ENCODE measurements at regions not wholly inside any gene's neighbourhood (a gene's known extent, or its start where the extent isn't known, plus 50 kb on each side); places are given as distances from the start of the nearest gene placed in this dataset.
"Not testable (repeated sequence)": the region's sequence is repeated elsewhere in the genome, so short reads cannot be mapped to it uniquely, and the experiment has no call there.

DNA sequence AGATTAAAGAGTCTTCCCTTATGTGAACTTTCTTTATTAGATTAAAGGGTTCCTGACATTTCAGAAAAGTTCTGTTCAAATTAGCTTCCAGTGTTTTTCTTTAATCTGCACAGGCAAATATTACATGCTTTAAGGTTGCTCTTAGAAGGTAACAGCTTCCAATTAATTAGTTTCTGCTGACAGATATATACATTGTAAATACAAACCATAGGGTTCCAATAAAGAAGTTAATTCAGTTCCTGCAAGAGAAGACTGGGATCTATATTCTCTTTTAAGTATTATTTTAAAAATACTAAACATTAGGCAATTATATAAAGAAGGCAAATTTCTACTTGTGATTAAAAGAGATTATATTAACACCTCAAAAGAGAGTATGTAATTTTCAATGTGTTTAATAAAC is 795.7 kb downstream of the MAT2B start:
- DNase-seq (no peak), ATAC-seq (no peak)

GRCh38 chr5:164301708-164302107 is 796.3 kb downstream of the MAT2B start:
- DNase-seq (no peak), ATAC-seq (no peak)

DNA sequence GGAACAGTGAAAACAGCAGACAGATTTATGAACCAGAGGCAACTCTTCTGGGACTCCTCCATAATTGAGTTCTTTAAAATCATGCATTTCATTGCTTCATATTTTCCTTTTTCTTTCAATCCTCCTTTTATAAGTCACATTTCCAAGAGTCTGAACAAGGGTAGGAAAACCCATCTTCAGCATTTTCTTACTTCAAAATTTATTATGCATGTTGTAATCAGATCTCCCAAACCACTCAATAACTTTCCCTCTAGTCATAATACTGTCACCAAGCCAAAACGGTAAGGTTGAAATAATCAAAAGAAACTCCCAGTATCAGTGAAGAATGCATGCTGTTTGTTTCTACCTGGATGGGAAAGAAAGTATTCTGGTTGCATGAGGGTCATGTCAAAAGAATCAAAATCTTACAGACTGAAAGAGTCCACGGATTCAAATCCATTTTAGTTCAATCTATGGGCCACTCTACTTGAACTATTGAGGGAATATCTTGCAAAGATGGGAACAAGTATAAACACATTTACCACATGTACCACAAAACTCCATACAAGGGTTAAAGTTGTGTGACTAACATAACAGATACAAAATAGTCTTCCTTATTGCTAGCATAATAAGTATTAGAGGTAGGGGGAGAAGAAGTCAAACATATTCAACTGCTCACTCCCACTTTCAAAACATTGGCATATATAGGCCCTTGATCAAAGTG is 797.3 kb downstream of the MAT2B start:
- DNase-seq (no peak), ATAC-seq (no peak)

DNA sequence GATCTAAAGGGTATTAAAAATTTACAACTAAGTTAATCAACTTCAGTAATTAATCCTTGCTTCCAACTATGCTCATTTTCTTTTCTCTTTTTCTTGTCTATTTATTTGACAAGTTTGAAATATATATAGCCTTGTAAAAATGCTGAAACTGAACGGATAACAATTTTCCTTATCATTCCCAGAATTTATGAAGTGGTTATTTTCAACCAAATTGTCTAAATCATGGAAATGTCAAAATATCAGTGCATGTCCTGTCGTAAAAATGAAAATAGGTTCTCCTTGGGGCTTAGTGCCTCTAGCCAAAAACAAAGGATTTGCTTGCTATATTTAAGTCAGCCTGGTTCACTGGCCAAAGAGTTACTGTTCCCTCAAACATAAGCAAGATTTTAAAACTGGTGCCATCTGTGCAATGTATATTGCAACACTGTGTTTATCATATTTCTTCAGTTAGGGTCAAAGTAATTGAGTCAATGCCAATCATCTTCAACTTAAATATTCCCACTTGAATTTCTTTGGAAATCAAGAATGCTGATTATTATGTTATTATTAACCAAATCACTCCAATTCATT is 798.3 kb downstream of the MAT2B start:
- DNase-seq (no peak), ATAC-seq (no peak)

DNA sequence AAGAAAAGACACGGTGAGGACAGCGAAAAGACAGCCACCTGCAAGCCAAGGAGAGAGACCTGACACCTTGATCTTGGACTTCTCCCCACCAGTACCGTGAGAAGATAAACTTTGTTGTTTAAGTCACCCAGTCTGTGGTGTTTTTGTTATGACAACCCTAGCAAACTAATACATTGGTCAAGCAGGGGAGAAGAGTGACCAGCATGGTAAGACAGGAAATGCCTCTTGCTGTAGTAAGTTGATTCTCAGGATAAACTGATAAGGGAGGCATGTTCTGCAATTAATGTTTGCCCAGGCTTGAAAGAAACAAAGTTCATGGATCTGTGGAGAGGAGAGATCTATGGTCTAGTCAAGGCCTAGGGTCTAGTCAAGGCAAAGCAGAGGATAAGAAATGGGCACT is 801.2 kb downstream of the MAT2B start:
- ATAC-seq (no peak), DNase-seq (no peak)

DNA sequence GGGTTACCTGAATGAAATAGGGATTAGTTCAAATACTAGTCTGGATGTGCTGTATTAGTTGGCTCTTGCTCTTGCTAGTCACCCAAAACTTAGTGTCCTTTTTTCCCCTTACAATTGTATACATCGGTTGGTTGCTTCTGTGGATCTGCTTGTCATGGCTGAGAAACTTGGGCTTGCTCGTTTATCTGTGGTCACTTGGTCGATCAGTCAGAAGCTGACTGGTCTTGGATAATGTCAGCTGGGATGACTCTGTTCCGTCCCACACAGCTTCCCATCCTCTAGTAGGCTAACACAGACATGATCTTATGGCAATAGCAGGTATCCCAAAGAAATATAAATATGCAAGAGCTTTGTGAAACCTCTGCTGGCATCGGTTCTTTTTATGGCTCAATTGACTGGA is 807.4 kb downstream of the MAT2B start:
- no peak for DNase-seq
- ATAC-seq: no peak

- ATAC-seq: no peak
- no peak for DNase-seq
These were observed 812.3 kb downstream of the MAT2B start for GRCh38 chr5:164317676-164318075.

DNA sequence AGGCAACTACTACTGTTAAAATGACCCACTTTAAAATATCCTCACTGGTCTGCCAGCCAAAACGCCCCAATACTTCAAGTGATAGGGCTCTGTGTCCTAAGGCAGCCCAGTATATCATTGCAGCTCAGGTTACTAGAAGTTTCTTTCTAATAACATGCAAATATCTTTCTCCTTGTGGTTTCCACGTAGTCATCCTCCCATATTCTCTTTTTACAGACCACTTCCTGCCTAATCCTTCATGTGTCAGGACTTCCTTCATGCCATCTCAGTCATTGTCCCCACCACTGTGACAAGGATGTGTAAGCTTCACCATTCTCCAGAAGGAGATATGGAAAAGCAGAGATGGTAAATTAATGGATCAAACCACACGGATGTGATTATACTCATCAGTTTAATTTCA is 813.7 kb downstream of the MAT2B start:
- ATAC-seq: no peak
- no peak for DNase-seq

DNA sequence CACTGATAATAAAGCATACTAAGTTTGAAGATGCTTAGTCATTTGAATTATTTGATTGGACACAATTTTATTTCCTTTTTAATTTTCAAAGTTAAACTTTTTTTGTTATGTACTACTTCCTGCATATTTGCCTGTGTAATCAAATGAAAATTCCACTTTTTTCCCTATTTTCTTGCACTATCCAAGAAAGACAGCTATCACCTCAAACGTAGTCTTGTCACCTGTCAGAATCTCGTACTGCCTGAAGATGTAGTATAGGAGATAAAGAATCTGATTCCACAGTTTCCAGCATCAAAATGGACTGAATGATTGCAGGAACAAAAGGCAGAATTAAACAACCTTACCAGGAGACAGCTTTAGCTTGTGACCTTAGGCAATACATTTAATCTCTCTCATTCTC is 818.8 kb downstream of the MAT2B start:
- DNase-seq: no peak
- ATAC-seq: no peak

DNA sequence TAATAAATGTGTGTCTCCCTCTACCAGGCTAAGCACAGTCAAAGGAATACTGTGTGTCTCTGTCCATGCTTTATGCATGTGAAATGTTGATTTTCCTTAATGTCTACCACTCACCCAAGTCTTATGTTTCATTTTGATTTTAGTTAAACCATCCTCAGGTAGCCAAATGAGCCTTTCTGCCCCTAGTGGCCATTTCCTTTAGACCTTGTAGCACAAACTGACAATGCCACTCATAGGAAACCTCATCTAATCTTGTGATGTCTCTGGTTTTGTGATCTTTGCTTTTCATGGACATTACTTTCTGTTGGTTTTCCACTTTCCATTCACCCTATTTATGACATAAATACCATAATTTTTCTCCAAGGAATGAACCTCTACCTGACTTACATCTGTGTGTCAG is 820.8 kb downstream of the MAT2B start:
- ATAC-seq (no peak), DNase-seq (no peak)

GRCh38 chr5:164327166-164327565 is 821.7 kb downstream of the MAT2B start:
- not testable (repeated sequence) for DNase-seq, ATAC-seq

DNA sequence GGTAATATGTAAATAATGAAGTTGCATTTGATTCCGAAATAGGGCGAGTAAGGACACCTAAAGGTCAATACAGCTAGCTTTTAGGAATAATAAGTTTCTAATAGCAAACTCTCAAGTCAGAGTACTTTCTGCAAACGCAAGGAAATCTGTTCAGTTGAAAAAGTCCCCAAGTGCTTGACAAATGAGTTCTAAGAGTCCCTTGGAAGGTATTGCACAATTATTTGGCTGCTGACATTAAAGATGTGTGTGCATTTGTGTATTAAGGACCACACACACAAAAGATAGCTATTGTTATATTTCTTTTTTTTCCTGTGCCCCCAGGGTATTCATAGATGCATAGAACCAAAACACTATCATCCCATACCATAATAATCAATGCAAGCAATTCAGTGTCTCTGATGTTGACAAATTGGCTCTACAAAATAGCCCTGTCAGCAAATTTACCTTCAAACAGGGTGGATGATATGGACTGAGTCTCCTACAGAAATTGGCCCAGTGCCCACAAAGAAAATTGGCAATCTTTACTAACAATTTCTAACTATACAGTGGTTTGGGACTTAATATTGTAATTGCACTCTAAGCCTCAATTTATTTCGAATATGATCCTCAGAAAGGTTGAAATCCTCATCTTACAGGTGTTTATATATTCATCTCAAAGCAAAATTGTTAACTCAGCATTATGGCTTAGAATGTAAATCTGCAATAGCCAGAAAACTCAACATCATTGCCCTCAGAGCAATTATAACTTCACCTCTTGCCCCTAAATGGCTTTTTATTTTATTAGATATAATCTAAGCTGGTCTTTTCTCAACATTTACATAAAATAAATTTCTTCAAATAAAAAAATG is 827.2 kb downstream of the MAT2B start:
- ATAC-seq (no peak), DNase-seq (no peak)

DNA sequence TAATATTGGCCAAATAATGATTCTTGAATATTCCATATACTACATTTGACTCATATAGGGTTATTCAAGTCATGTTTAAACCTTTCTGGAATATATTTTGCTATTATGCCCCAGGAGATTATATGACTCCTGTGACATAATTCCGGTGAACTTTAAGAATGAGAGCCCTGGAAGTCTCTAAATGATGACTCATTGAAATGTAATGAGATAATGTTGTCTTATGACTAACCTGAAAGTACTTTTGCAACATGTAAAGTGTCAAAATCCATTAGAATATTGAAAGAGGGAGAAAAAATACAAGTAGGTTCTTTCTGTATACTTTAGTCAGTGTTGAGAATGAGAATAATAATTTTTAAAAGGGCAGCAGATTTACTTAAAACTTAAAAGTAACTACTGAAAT is 830.4 kb downstream of the MAT2B start:
- DNase-seq: no peak
- ATAC-seq: no peak

DNA sequence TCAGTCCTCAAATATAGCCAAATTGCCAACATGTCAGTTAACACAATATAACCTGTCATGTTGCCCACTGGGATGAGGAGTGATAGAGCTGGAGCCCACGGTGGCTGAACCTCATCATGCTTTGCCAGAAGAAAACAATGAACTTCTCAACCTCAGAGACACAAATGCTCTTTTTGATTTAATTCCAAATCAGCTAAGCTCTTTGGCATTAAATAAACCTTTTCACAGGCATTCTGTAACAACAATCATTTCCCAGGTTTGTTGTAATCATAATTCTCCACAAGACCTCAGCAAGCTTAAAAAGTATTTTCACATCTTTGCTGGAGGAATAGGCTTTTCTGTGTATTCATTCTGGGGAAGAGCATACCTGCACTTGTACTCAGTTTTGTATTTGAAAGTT is 830.9 kb downstream of the MAT2B start:
- DNase-seq (no peak), ATAC-seq (no peak)

DNA sequence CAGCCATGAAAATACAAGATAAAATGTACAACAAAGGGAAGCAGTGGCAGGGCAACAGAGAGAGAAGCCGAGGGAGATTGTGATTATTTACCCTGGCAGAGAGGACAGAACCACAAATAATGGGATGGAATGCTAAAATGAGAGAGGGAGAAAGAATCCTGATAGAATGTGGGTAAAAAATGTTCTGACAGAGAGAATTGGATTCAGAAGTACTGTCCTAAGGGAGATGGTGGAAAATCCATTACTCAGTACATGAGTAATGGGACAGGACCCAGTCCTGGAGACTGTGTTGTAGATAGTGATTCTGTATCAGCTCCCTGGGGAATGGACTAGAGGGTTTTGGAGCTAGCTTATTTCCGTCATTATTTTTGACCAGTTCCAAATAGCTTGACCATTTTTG is 831.5 kb downstream of the MAT2B start:
- no peak for DNase-seq

GRCh38 chr5:164341056-164341619 is 835.7 kb downstream of the MAT2B start:
- no peak for ATAC-seq

More for the DNA sequence above, 831.5 kb downstream of the MAT2B start:
- no peak for ATAC-seq

GRCh38 chr5:164345173-164345849 is 839.9 kb downstream of the MAT2B start:
- no peak for ATAC-seq
- no peak for DNase-seq

More at GRCh38 chr5:164341056-164341619, 835.7 kb downstream of the MAT2B start:
- no peak for DNase-seq

DNA sequence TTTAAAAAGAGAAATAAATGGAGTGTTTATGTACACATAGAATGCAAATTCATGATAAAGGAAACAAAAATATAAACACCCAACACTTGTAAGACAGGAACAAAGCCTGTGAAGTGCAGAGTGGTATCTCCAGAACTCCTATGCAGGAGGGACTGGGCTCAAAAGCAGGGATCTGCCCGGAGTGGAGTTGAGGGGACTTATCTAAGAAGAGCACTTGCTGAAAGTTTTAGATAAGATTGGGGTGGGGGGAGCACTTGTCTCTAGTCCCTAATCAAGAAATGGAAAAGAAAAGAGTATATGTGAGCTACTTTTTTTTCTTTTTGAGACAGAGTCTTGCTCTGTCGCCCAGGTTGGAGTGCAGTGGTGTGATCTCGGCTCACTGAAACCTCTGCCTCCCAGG is 840.4 kb downstream of the MAT2B start:
- DNase-seq: no peak
- ATAC-seq: no peak

GRCh38 chr5:164346785-164347630 is 841.6 kb downstream of the MAT2B start:
- no peak for DNase-seq
- no peak for ATAC-seq

- ATAC-seq (no peak), DNase-seq (no peak)
These were observed 844.8 kb downstream of the MAT2B start for GRCh38 chr5:164350236-164350635.

DNA sequence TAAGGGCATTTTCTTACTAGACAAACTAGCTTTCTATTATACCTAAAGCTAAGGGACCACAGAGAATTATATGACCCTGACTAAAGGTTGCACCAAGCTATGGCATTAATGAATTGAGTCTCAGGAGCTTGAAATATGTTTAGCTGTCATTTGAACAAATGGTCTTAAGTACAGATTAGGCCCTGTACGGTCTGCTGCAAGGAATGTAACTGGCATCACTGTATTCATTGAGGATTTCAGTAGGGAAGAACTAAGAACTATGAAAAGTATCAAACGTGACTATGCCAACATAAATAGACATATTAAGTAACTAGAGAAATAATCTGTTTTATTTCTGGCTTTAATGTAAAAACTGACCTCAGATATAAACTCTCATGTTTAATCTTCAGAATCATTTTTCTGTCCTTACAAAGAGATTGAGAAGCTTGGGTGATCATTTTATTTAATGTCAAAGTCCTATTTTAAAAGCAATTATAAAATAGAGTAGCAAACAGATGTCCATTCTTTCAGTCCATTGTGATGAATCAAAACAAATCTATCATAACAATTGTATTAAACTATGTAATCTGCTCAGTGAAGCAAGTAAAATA is 845.9 kb downstream of the MAT2B start:
- ATAC-seq: no peak
- DNase-seq: no peak
